Endothelial cell of umbilical vein (primary cell): ENCODE measurements at regions not wholly inside any gene's neighbourhood (a gene's known extent, or its start where the extent isn't known, plus 50 kb on each side); places are given as distances from the start of the nearest gene placed in this dataset.

Source experiments
- BruUV-seq: library from RNA; stranded (reverse); fragments of 400-500 nt; replicated peaks from 2 replicates; lab custom pipeline; 2021; lab: Mats Ljungman, UMichigan
- CTCF ChIA-PET: fragments of 300-600, 350-600 bp; sonication (Branson Sonifier 250); formaldehyde crosslinking; loops from one replicate; lab custom pipeline; 2021; ENCODE audit warnings: antibody characterized with exemption, inconsistent platforms; lab: Charles Lee
- POLR2A ChIA-PET: fragments of 300-600, 350-600 bp; sonication (Branson Sonifier 250); formaldehyde crosslinking; loops from one replicate; lab custom pipeline; 2021; ENCODE audit warnings: antibody characterized with exemption, inconsistent platforms; lab: Charles Lee
- DNase-seq: peaks from one replicate; pipeline ENCODE4 v3.0.0-alpha.2; 2011; ENCODE audit warnings: low read depth, low spot score
- FAIRE-seq: peaks from 2 replicates; lab custom pipeline; 2011; peaks lifted over from hg19 to GRCh38; lab: Jason Lieb, UNC
- H2AFZ ChIP-seq: 2 replicates; pipeline ENCODE4 v1.6.0; 2012; ENCODE audit warnings: low read depth, low read length, control low read depth, inconsistent platforms
- H3K27ac ChIP-seq: 2 replicates; pipeline ENCODE4 v1.5.1; 2011; ENCODE audit warnings: low read depth, mild to moderate bottlenecking, control low read depth, low read length, moderate library complexity; ENCODE audit not compliant: insufficient read depth
- H3K27me3 ChIP-seq, 2 experiments: 2 replicates each; pipeline versions ENCODE4 v1.6.0 to v1.6.1; 2011; ENCODE audit warnings: low read length in 2 of 2, mixed read lengths in 1 of 2; ENCODE audit not compliant: control insufficient read depth in 2 of 2, insufficient read depth in 2 of 2
- H3K36me3 ChIP-seq, 2 experiments: 2 replicates in 1 of 2; 3 replicates in 1 of 2; pipeline ENCODE4 v1.5.1; 2011; ENCODE audit warnings: low read length in 2 of 2, mild to moderate bottlenecking in 1 of 2, moderate library complexity in 1 of 2; ENCODE audit not compliant: control insufficient read depth in 2 of 2, insufficient read depth in 2 of 2; ENCODE audit errors: extremely low read depth in 1 of 2
- H3K4me1 ChIP-seq: 3 replicates; pipeline ENCODE4 v1.5.1; 2011; ENCODE audit warnings: mild to moderate bottlenecking, low read length; ENCODE audit not compliant: control insufficient read depth, insufficient read depth; ENCODE audit errors: extremely low read depth
- H3K4me2 ChIP-seq: 2 replicates; pipeline ENCODE4 v1.6.1; 2011; ENCODE audit warnings: low read length, control low read depth, mixed read lengths; ENCODE audit not compliant: insufficient read depth
- H3K4me3 ChIP-seq, 3 experiments: fragments of 200-600 bp in 1 of 3; sonication (generic), shearing (Covaris generic) in 1 of 3; replicated peaks in 1 of 3; 2 replicates each; pipeline ENCODE4 v1.5.1; 2011 to 2016; ENCODE audit warnings: control low read depth in 3 of 3, low read length in 3 of 3, mild to moderate bottlenecking in 2 of 3, inconsistent platforms in 1 of 3, low read depth in 1 of 3, moderate library complexity in 1 of 3; ENCODE audit not compliant: insufficient read depth in 1 of 3
- H3K79me2 ChIP-seq: 2 replicates; pipeline ENCODE4 v1.6.0; 2012; ENCODE audit warnings: low read length, inconsistent platforms; ENCODE audit not compliant: control insufficient read depth, insufficient read depth
- H3K9ac ChIP-seq: replicated peaks from 2 replicates; pipeline ENCODE3; 2011; ENCODE audit warnings: low read length, control low read depth; ENCODE audit not compliant: insufficient read depth; ENCODE audit errors: extremely low read depth
- H3K9me1 ChIP-seq: replicated peaks from 3 replicates; pipeline ENCODE4 v1.6.0; 2011; ENCODE audit warnings: mild to moderate bottlenecking, low read length; ENCODE audit not compliant: control insufficient read depth, insufficient read depth; ENCODE audit errors: extremely low read depth
- H3K9me3 ChIP-seq: replicated peaks from 2 replicates; pipeline ENCODE4 v1.5.1; 2012; ENCODE audit warnings: low read length, inconsistent platforms; ENCODE audit not compliant: control insufficient read depth, insufficient read depth
- H4K20me1 ChIP-seq: replicated peaks from 2 replicates; pipeline ENCODE3; 2011; ENCODE audit warnings: mild to moderate bottlenecking, low read length; ENCODE audit not compliant: control insufficient read depth, insufficient read depth; ENCODE audit errors: extremely low read depth
- FOS ChIP-seq: IDR thresholded peaks from 2 replicates; pipeline ENCODE4 v1.6.1; 2011; ENCODE audit warnings: mild to moderate bottlenecking, low read length, moderate library complexity, borderline replicate concordance; ENCODE audit not compliant: insufficient read depth
- GATA2 ChIP-seq: IDR thresholded peaks from 2 replicates; pipeline ENCODE4 v1.7.0; 2011; ENCODE audit warnings: low read depth, mild to moderate bottlenecking, moderate library complexity, mixed read lengths, low read length; ENCODE audit not compliant: insufficient read length, insufficient read depth
- JUN ChIP-seq: IDR thresholded peaks from 2 replicates; pipeline ENCODE4 v1.6.1; 2011; ENCODE audit warnings: borderline replicate concordance, low read depth; ENCODE audit not compliant: insufficient read length, insufficient read depth
- MYC ChIP-seq: IDR thresholded peaks from one replicate; pipeline ENCODE4 v1.6.1; 2011; ENCODE audit warnings: mild to moderate bottlenecking, low read depth, low read length
- POLR2A ChIP-seq: IDR thresholded peaks from 2 replicates; pipeline ENCODE4 v1.6.1; 2012; ENCODE audit warnings: low read depth, mild to moderate bottlenecking, control low read depth, low read length
- POLR2AphosphoS5 ChIP-seq: IDR thresholded peaks from 2 replicates; pipeline ENCODE4 v1.6.1; 2012; ENCODE audit warnings: low read depth, mild to moderate bottlenecking, control low read depth, low read length, moderate library complexity; ENCODE audit not compliant: insufficient read depth
- dilution Hi-C: fragments of 300-500 bp; cut with MboI; formaldehyde crosslinking; loops from one replicate; pipeline ENCODE4 v1.15.0; 2019; ENCODE audit warnings: low sequenced_read_pairs; ENCODE audit not compliant: extremely low pct_ligation_motif_present
- intact Hi-C: fragments of 100-400 bp; cut with micrococcal nuclease; formaldehyde crosslinking; loops from one replicate; pipeline ENCODE4 v1.10.0; 2022
- TF ChIP-seq, protein P1 (sequence below): IDR thresholded peaks from 2 replicates; pipeline ENCODE4 v1.6.1; 2011; ENCODE audit not compliant: insufficient read depth, insufficient read length
- TF ChIP-seq, protein P2 (sequence below), 2 donors: IDR thresholded peaks; 1 replicate in 1 of 2; 2 replicates in 1 of 2; pipeline ENCODE4 v1.5.1; 2011; ENCODE audit warnings: low read length in 2 of 2, mild to moderate bottlenecking in 2 of 2, moderate library complexity in 2 of 2, control low read depth in 1 of 2, inconsistent platforms in 1 of 2, low read depth in 1 of 2; ENCODE audit not compliant: insufficient read depth in 1 of 2; ENCODE audit errors: extremely low read depth in 1 of 2

DNA sequence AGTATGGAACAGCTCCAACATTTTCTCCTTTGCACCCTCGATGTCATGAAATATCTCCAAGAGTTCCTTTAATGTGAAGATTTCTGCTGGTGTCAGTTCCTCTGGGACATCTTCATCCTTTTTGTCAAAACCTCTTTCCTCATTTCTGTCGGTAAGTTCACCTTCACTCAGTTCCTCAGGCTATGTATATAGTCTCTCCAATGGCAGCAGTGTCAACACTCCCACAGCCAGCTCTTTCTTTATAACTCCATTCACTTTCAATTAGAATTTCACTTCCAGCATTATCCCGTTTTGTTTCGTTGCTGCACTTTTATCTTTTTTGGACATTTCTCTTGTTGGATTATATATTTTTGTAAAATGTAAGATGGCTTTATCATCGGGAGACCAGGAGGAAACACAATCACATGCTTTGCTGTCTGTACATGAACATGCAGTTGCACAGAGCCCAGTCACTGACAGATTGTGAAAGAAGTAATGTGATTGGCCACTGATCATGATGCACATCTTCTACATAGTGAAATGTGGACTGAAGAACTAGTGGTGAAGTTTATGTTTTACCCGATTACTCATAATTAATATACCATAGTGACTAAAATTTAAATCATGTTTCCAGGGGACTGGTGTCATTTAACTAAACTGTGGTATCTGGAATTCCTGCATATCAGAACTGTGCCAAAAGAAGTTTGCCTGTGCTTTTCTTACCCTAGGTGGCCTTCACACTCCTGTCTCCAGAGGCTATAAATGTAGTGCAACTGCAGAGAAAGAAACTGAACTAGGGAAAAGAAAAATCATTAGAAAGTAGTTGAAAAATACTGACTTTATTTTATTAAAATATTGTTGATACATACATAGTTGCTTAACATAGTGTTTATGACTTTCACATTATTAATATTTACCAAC is 289.6 kb downstream of the PPP1R3A start:
- DNase-seq = no peak
- ChIA-PET CTCF (no interaction called here), POLR2A (no interaction called here)
- Histone ChIP-seq H4K20me1 (no peaks in the 10 kb centered on the region), H3K36me3 (no peaks in the 10 kb centered on the region), H3K9me3 (no peaks in the 10 kb centered on the region), H3K9ac (no peak overlapping the region), H3K27ac (no peak overlapping the region), H3K4me1 (no peaks in the 10 kb centered on the region), H3K27me3 (no peaks in the 10 kb centered on the region), H3K79me2 (no peaks in the 10 kb centered on the region), H3K4me2 (no peak overlapping the region), H3K9me1 (no peaks in the 10 kb centered on the region), H3K4me3 (no peak overlapping the region), H2AFZ (no peak overlapping the region)
- TF ChIP-seq, protein P1, sequence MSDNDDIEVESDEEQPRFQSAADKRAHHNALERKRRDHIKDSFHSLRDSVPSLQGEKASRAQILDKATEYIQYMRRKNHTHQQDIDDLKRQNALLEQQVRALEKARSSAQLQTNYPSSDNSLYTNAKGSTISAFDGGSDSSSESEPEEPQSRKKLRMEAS = no peak
- no peak for TF ChIP-seq POLR2AphosphoS5
- TF ChIP-seq MYC = no peak
- TF ChIP-seq, protein P2, sequence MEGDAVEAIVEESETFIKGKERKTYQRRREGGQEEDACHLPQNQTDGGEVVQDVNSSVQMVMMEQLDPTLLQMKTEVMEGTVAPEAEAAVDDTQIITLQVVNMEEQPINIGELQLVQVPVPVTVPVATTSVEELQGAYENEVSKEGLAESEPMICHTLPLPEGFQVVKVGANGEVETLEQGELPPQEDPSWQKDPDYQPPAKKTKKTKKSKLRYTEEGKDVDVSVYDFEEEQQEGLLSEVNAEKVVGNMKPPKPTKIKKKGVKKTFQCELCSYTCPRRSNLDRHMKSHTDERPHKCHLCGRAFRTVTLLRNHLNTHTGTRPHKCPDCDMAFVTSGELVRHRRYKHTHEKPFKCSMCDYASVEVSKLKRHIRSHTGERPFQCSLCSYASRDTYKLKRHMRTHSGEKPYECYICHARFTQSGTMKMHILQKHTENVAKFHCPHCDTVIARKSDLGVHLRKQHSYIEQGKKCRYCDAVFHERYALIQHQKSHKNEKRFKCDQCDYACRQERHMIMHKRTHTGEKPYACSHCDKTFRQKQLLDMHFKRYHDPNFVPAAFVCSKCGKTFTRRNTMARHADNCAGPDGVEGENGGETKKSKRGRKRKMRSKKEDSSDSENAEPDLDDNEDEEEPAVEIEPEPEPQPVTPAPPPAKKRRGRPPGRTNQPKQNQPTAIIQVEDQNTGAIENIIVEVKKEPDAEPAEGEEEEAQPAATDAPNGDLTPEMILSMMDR (IDR thresholded peaks at IDR 0.05; ENCODE audit: extremely low read depth in 1 of 2, insufficient read depth in 1 of 2, low read depth in 1 of 2, low read length in 2 of 2) = no peak
- no peak for TF ChIP-seq POLR2A
- no peak for TF ChIP-seq FOS
- TF ChIP-seq GATA2 = no peak
- no peak for TF ChIP-seq JUN
- FAIRE-seq = no peak
- BruUV-seq = no TSS peak
- dilution Hi-C loops = no loop called here
- intact Hi-C loops = no loop called here
